ENCODE measurements at regions not wholly inside any gene's neighbourhood (a gene's known extent, or its start where the extent isn't known, plus 50 kb on each side); places are given as distances from the start of the nearest gene placed in this dataset.
"Not testable (repeated sequence)": the region's sequence is repeated elsewhere in the genome, so short reads cannot be mapped to it uniquely, and the experiment has no call there.

- not testable (repeated sequence) for TF ChIP-seq CTCF, POLR2A (IDR thresholded peaks at IDR 0.05)
Observed at GRCh38 chr16:15235140-15235539, 141.1 kb upstream of the RRN3 start.
